HL-60 (cell line): ENCODE measurements at regions not wholly inside any gene's neighbourhood (a gene's known extent, or its start where the extent isn't known, plus 50 kb on each side); places are given as distances from the start of the nearest gene placed in this dataset.

ENCODE experiments used
- POLR2AphosphoS5 ChIP-seq: IDR thresholded peaks from 2 replicates; pipeline ENCODE4 v1.6.1; 2012; ENCODE audit warnings: low read depth
- TF ChIP-seq, protein P1 (sequence below): IDR thresholded peaks from one replicate; pipeline ENCODE4 v1.5.1; 2011; ENCODE audit warnings: low read length, control low read depth, inconsistent platforms; ENCODE audit not compliant: insufficient read depth

DNA sequence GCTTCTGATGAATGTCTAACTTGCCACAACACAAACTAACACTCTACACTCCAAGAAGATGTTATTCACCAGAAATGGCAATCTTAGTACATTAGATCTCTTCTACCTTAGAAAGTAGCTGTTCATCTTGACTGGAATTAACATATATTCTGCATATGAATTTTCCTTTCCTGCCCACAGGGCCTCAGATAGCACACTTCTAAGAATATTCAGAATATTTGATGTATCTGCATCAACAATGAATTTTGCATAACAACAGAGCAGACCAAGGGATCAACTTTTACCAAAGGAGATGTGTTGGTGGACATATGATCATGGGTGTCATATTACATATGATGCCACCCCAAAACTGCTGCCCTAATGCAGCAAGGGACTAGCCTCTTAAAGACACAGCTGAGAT is 960.8 kb upstream of the GHITM start:
- TF ChIP-seq, protein P1, sequence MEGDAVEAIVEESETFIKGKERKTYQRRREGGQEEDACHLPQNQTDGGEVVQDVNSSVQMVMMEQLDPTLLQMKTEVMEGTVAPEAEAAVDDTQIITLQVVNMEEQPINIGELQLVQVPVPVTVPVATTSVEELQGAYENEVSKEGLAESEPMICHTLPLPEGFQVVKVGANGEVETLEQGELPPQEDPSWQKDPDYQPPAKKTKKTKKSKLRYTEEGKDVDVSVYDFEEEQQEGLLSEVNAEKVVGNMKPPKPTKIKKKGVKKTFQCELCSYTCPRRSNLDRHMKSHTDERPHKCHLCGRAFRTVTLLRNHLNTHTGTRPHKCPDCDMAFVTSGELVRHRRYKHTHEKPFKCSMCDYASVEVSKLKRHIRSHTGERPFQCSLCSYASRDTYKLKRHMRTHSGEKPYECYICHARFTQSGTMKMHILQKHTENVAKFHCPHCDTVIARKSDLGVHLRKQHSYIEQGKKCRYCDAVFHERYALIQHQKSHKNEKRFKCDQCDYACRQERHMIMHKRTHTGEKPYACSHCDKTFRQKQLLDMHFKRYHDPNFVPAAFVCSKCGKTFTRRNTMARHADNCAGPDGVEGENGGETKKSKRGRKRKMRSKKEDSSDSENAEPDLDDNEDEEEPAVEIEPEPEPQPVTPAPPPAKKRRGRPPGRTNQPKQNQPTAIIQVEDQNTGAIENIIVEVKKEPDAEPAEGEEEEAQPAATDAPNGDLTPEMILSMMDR = no peak
- TF ChIP-seq POLR2AphosphoS5 = no peak
